Muscle layer of duodenum (tissue), 2 donors: ENCODE measurements at regions not wholly inside any gene's neighbourhood (a gene's known extent, or its start where the extent isn't known, plus 50 kb on each side); places are given as distances from the start of the nearest gene placed in this dataset.

Experiments used
- H3K27ac ChIP-seq: one replicate; pipeline ENCODE4 v1.7.0; 2013; ENCODE audit warnings: mild to moderate bottlenecking, low read length
- H3K27me3 ChIP-seq: one replicate; pipeline ENCODE4 v1.7.0; 2013; ENCODE audit warnings: low read depth, mild to moderate bottlenecking, control low read depth, low read length
- H3K36me3 ChIP-seq, 2 donors: one replicate each; pipeline ENCODE4 v1.7.0; 2013; ENCODE audit warnings: low read length in 2 of 2, control low read depth in 1 of 2, mild to moderate bottlenecking in 1 of 2; ENCODE audit not compliant: insufficient read depth in 2 of 2, control insufficient read depth in 1 of 2
- H3K4me1 ChIP-seq, 2 donors: one replicate each; pipeline ENCODE4 v1.7.0; 2013; ENCODE audit warnings: low read length in 2 of 2, mild to moderate bottlenecking in 2 of 2, control low read depth in 1 of 2, moderate library complexity in 1 of 2; ENCODE audit not compliant: insufficient read depth in 2 of 2, control insufficient read depth in 1 of 2
- H3K4me3 ChIP-seq, 2 donors: one replicate each; pipeline ENCODE4 v1.7.0; 2013; ENCODE audit warnings: low read length in 2 of 2, low read depth in 1 of 2, mild to moderate bottlenecking in 1 of 2
- H3K9me3 ChIP-seq, 2 donors: one replicate each; pipeline ENCODE4 v1.7.0; 2013; ENCODE audit warnings: low read length in 2 of 2, control low read depth in 1 of 2, mild to moderate bottlenecking in 1 of 2; ENCODE audit not compliant: control insufficient read depth in 1 of 2
- donor health status: healthy.

- no peaks in the 10 kb centered on the region for H3K36me3 ChIP-seq
- no peak overlapping the region for H3K4me3 ChIP-seq
- H3K27ac ChIP-seq = no peak overlapping the region
- H3K9me3 ChIP-seq = no peaks in the 10 kb centered on the region
- no peaks in the 10 kb centered on the region for H3K27me3 ChIP-seq
- no peaks in the 10 kb centered on the region for H3K4me1 ChIP-seq
These were observed 377.5 kb upstream of the PIK3C3 start for GRCh38 chr18:41577529-41577928.

- Histone ChIP-seq H3K27ac (no peak overlapping the region), H3K9me3 (no peaks in the 10 kb centered on the region), H3K4me1 (no peaks in the 10 kb centered on the region), H3K27me3 (no peaks in the 10 kb centered on the region), H3K4me3 (no peak overlapping the region), H3K36me3 (no peaks in the 10 kb centered on the region)
These were observed 378.4 kb upstream of the PIK3C3 start for GRCh38 chr18:41576643-41577042.

GRCh38 chr18:41569867-41570266 is 385.2 kb upstream of the PIK3C3 start:
- H3K9me3 ChIP-seq = no peaks in the 10 kb centered on the region
- no peaks in the 10 kb centered on the region for H3K4me1 ChIP-seq
- no peak overlapping the region for H3K4me3 ChIP-seq
- no peaks in the 10 kb centered on the region for H3K36me3 ChIP-seq
- H3K27ac ChIP-seq = no peak overlapping the region
- H3K27me3 ChIP-seq = no peaks in the 10 kb centered on the region

GRCh38 chr18:41561961-41562360 is 393.1 kb upstream of the PIK3C3 start:
- no peaks in the 10 kb centered on the region for H3K27me3 ChIP-seq
- no peak overlapping the region for H3K27ac ChIP-seq
- H3K4me1 ChIP-seq = no peaks in the 10 kb centered on the region
- no peaks in the 10 kb centered on the region for H3K36me3 ChIP-seq
- H3K9me3 ChIP-seq = no peaks in the 10 kb centered on the region
- no peak overlapping the region for H3K4me3 ChIP-seq

- no peaks in the 10 kb centered on the region for H3K4me1 ChIP-seq
- H3K36me3 ChIP-seq = no peaks in the 10 kb centered on the region
- no peaks in the 10 kb centered on the region for H3K9me3 ChIP-seq
- no peak overlapping the region for H3K27ac ChIP-seq
- H3K27me3 ChIP-seq = no peaks in the 10 kb centered on the region
- no peak overlapping the region for H3K4me3 ChIP-seq
These were observed 396.3 kb upstream of the PIK3C3 start for GRCh38 chr18:41558715-41559114.

GRCh38 chr18:41553716-41554115 is 401.3 kb upstream of the PIK3C3 start:
- Histone ChIP-seq H3K4me3 (no peak overlapping the region), H3K27me3 (no peaks in the 10 kb centered on the region), H3K9me3 (no peaks in the 10 kb centered on the region), H3K36me3 (no peaks in the 10 kb centered on the region), H3K27ac (no peak overlapping the region), H3K4me1 (no peaks in the 10 kb centered on the region)

- Histone ChIP-seq H3K36me3 (no peaks in the 10 kb centered on the region), H3K4me3 (no peak overlapping the region), H3K27me3 (no peaks in the 10 kb centered on the region), H3K9me3 (no peaks in the 10 kb centered on the region), H3K27ac (no peak overlapping the region), H3K4me1 (no peaks in the 10 kb centered on the region)
These were observed 406.3 kb upstream of the PIK3C3 start for GRCh38 chr18:41548521-41549260.

GRCh38 chr18:41545091-41545888 is 409.7 kb upstream of the PIK3C3 start:
- no peaks in the 10 kb centered on the region for H3K4me1 ChIP-seq
- no peak overlapping the region for H3K27ac ChIP-seq
- no peaks in the 10 kb centered on the region for H3K9me3 ChIP-seq
- H3K27me3 ChIP-seq = no peaks in the 10 kb centered on the region
- no peak overlapping the region for H3K4me3 ChIP-seq
- H3K36me3 ChIP-seq = no peaks in the 10 kb centered on the region

GRCh38 chr18:41543815-41544214 is 411.2 kb upstream of the PIK3C3 start:
- no peak overlapping the region for H3K4me3 ChIP-seq
- no peaks in the 10 kb centered on the region for H3K36me3 ChIP-seq
- no peaks in the 10 kb centered on the region for H3K4me1 ChIP-seq
- no peaks in the 10 kb centered on the region for H3K9me3 ChIP-seq
- H3K27ac ChIP-seq = no peak overlapping the region
- no peaks in the 10 kb centered on the region for H3K27me3 ChIP-seq

- no peak overlapping the region for H3K4me3 ChIP-seq
These were observed 414.7 kb upstream of the PIK3C3 start for GRCh38 chr18:41540237-41540871.

GRCh38 chr18:41538751-41539150 is 416.3 kb upstream of the PIK3C3 start:
- no peak overlapping the region for H3K4me3 ChIP-seq
- no peak overlapping the region for H3K27ac ChIP-seq
- no peaks in the 10 kb centered on the region for H3K4me1 ChIP-seq
- no peaks in the 10 kb centered on the region for H3K9me3 ChIP-seq
- no peaks in the 10 kb centered on the region for H3K27me3 ChIP-seq
- no peaks in the 10 kb centered on the region for H3K36me3 ChIP-seq

More at GRCh38 chr18:41540237-41540871, 414.7 kb upstream of the PIK3C3 start:
- Histone ChIP-seq H3K27me3 (no peaks in the 10 kb centered on the region), H3K4me1 (no peaks in the 10 kb centered on the region), H3K9me3 (no peaks in the 10 kb centered on the region), H3K36me3 (no peaks in the 10 kb centered on the region), H3K27ac (no peak overlapping the region)
